ENCODE measurements at regions not wholly inside any gene's neighbourhood (a gene's known extent, or its start where the extent isn't known, plus 50 kb on each side); places are given as distances from the start of the nearest gene placed in this dataset.

DNA sequence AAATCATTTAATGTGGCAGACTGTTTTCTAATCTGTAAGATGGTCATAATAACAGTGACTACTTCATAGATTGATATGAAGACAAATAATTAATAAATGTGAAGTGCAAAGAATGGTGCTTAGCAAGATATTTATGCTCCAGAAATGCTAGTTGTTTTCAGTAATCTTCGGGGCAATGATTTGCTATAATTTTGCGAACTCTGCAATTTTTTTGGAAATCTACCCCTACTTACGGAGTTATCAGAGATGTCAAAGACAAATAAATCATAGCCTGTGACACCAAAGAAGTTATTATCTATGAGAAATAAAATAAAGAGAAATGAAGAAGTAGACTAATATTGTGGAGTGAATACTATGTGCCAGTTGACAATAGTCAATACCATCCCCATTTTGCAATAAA, 634.1 kb upstream of the LRRC4C start:
- H3K4me3 ChIP-seq (ENCODE audit: low read length), result no peak overlapping the region
- H3K27ac ChIP-seq (ENCODE audit: low read length), result no peak overlapping the region
- no peaks in the 10 kb centered on the region for H3K27me3 ChIP-seq (ENCODE audit: low read depth, low read length)
- no peaks in the 10 kb centered on the region for H3K36me3 ChIP-seq (replicated peaks; ENCODE audit: low read depth, low read length)
- H4K20me1 ChIP-seq (ENCODE audit: insufficient read depth, low read length), result no peaks in the 10 kb centered on the region
- no peaks in the 10 kb centered on the region for H3K79me2 ChIP-seq (ENCODE audit: low read length)
- TF ChIP-seq, protein P1, sequence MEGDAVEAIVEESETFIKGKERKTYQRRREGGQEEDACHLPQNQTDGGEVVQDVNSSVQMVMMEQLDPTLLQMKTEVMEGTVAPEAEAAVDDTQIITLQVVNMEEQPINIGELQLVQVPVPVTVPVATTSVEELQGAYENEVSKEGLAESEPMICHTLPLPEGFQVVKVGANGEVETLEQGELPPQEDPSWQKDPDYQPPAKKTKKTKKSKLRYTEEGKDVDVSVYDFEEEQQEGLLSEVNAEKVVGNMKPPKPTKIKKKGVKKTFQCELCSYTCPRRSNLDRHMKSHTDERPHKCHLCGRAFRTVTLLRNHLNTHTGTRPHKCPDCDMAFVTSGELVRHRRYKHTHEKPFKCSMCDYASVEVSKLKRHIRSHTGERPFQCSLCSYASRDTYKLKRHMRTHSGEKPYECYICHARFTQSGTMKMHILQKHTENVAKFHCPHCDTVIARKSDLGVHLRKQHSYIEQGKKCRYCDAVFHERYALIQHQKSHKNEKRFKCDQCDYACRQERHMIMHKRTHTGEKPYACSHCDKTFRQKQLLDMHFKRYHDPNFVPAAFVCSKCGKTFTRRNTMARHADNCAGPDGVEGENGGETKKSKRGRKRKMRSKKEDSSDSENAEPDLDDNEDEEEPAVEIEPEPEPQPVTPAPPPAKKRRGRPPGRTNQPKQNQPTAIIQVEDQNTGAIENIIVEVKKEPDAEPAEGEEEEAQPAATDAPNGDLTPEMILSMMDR (IDR thresholded peaks at IDR 0.05; ENCODE audit: low read depth, low read length), result no peak
- no peak for TF ChIP-seq EZH2phosphoT487 (IDR thresholded peaks at IDR 0.05; ENCODE audit: low read depth)
- no peak overlapping the region for H2AFZ ChIP-seq (ENCODE audit: low read depth, low read length)
- no peak overlapping the region for H3K4me2 ChIP-seq (ENCODE audit: low read length)
- no peaks in the 10 kb centered on the region for H3K9me3 ChIP-seq (ENCODE audit: insufficient read depth, low read length)
- no peak overlapping the region for H3K9ac ChIP-seq (ENCODE audit: low read length)
- no peaks in the 10 kb centered on the region for H3K4me1 ChIP-seq (ENCODE audit: low read length)

DNA sequence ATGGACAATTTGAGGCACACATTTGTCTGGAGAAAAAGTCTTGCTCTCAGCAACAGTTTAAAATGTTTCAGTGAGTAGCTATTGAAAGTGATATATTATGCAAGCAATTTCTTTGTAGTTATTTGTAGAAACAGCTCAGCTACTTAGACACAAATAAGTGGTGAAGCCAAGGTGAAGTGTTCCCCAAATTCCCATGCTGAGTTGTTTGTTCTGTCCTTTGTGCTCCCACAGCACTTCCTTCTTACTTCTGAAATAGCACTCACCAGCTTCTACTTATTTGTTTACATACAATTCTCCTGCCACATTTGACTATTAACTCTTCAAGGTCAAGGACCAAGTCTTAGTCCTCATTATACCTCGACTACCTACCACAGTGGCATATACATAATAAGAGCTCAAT, 638.6 kb upstream of the LRRC4C start:
- no peak overlapping the region for H3K27ac ChIP-seq (ENCODE audit: low read length)
- no peaks in the 10 kb centered on the region for H3K36me3 ChIP-seq (replicated peaks; ENCODE audit: low read depth, low read length)
- H3K4me2 ChIP-seq (ENCODE audit: low read length), result no peak overlapping the region
- no peaks in the 10 kb centered on the region for H3K27me3 ChIP-seq (ENCODE audit: low read depth, low read length)
- H3K9ac ChIP-seq (ENCODE audit: low read length), result no peak overlapping the region
- H4K20me1 ChIP-seq (ENCODE audit: insufficient read depth, low read length), result no peaks in the 10 kb centered on the region
- no peak overlapping the region for H3K4me3 ChIP-seq (ENCODE audit: low read length)
- no peaks in the 10 kb centered on the region for H3K4me1 ChIP-seq (ENCODE audit: low read length)
- H3K79me2 ChIP-seq (ENCODE audit: low read length), result no peaks in the 10 kb centered on the region
- no peak overlapping the region for H2AFZ ChIP-seq (ENCODE audit: low read depth, low read length)
- H3K9me3 ChIP-seq (ENCODE audit: insufficient read depth, low read length), result no peaks in the 10 kb centered on the region
- TF ChIP-seq, protein P1 (IDR thresholded peaks at IDR 0.05; ENCODE audit: low read depth, low read length), result no peak
- no peak for TF ChIP-seq EZH2phosphoT487 (IDR thresholded peaks at IDR 0.05; ENCODE audit: low read depth)

DNA sequence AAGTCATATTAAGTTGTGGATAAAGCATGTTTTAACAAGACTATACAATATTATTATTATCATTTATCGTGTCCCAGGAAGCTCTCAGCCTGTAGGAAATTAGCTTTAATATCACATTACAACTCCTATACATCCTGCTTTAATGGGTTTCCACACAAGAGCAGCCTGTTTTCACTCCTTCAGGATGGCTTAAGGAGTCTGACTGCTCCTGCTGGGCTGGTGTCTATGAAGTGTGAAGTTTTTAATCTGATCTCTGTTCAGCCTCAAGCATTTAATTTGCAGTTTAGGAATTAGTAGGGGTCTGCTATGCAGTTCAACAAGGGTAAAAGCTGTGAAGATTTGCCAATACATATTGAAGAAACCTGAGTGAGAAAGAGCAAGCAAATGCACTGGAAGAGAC, 653.4 kb upstream of the LRRC4C start:
- Histone ChIP-seq H3K4me3 (ENCODE audit: low read length) (no peak overlapping the region), H4K20me1 (ENCODE audit: insufficient read depth, low read length) (no peaks in the 10 kb centered on the region), H3K4me2 (ENCODE audit: low read length) (no peak overlapping the region), H3K9ac (ENCODE audit: low read length) (no peak overlapping the region), H3K27me3 (ENCODE audit: low read depth, low read length) (no peaks in the 10 kb centered on the region), H2AFZ (ENCODE audit: low read depth, low read length) (no peak overlapping the region), H3K79me2 (ENCODE audit: low read length) (no peaks in the 10 kb centered on the region), H3K4me1 (ENCODE audit: low read length) (peaks cover 3% of the 10 kb centered on the region; the same call in 1 of the 2 replicates), H3K36me3 (replicated peaks; ENCODE audit: low read depth, low read length) (no peaks in the 10 kb centered on the region), H3K9me3 (ENCODE audit: insufficient read depth, low read length) (no peaks in the 10 kb centered on the region), H3K27ac (ENCODE audit: low read length) (no peak overlapping the region)
- no peak for TF ChIP-seq EZH2phosphoT487 (IDR thresholded peaks at IDR 0.05; ENCODE audit: low read depth)
- TF ChIP-seq, protein P1 (IDR thresholded peaks at IDR 0.05; ENCODE audit: low read depth, low read length), result no peak

DNA sequence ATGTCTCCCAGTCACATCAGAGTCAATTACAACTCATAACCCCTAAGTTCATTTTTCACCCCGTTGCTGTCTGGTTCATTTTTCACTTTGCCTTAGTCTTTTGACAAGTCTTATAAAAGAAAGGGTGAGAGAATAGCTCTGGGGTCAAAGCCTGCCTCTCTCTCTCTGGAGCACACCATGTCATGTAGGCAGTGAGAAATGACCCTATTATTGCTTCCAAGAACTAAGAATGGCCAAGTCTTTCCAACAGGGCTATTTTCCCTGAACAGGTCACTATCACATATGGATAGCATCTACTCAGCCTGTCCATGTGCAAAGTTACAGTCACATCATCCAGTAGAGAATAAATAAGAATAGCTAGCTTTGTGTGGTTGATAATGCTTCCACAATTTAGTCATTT, 655.5 kb upstream of the LRRC4C start:
- no peaks in the 10 kb centered on the region for H3K36me3 ChIP-seq (replicated peaks; ENCODE audit: low read depth, low read length)
- H3K4me1 ChIP-seq (ENCODE audit: low read length), result peaks cover 3% of the 10 kb centered on the region; the same call in 1 of the 2 replicates
- TF ChIP-seq EZH2phosphoT487 (IDR thresholded peaks at IDR 0.05; ENCODE audit: low read depth), result no peak
- TF ChIP-seq, protein P1 (IDR thresholded peaks at IDR 0.05; ENCODE audit: low read depth, low read length), result no peak
- H3K9ac ChIP-seq (ENCODE audit: low read length), result no peak overlapping the region
- no peaks in the 10 kb centered on the region for H3K9me3 ChIP-seq (ENCODE audit: insufficient read depth, low read length)
- no peaks in the 10 kb centered on the region for H4K20me1 ChIP-seq (ENCODE audit: insufficient read depth, low read length)
- H3K27ac ChIP-seq (ENCODE audit: low read length), result no peak overlapping the region
- no peak overlapping the region for H2AFZ ChIP-seq (ENCODE audit: low read depth, low read length)
- H3K79me2 ChIP-seq (ENCODE audit: low read length), result no peaks in the 10 kb centered on the region
- H3K4me2 ChIP-seq (ENCODE audit: low read length), result no peak overlapping the region
- no peak overlapping the region for H3K4me3 ChIP-seq (ENCODE audit: low read length)
- H3K27me3 ChIP-seq (ENCODE audit: low read depth, low read length), result no peaks in the 10 kb centered on the region

Data from OCI-LY3 (cell line).